ENCODE measurements at regions not wholly inside any gene's neighbourhood (a gene's known extent, or its start where the extent isn't known, plus 50 kb on each side); places are given as distances from the start of the nearest gene placed in this dataset.

GRCh38 chr13:84902243-84902642 is 897.0 kb downstream of the SLITRK6 start:
- Histone ChIP-seq H3K4me1 (ENCODE audit: control insufficient read depth, extremely low read depth, insufficient read depth, low read length) (no peaks in the 10 kb centered on the region), H3K27ac (ENCODE audit: insufficient read depth, low read length) (no peak overlapping the region), H3K4me2 (ENCODE audit: extremely low read depth, insufficient read depth, low read length) (no peak overlapping the region), H3K4me3 (replicated peaks in 1 of 4; ENCODE audit: control extremely low read depth in 1 of 4, insufficient read depth in 1 of 4, low read depth in 3 of 4, low read length in 4 of 4) (no peak overlapping the region), H4K20me1 (ENCODE audit: control insufficient read depth, extremely low read depth, insufficient read depth, low read length) (no peaks in the 10 kb centered on the region), H3K79me2 (ENCODE audit: control insufficient read depth, insufficient read depth, low read length) (no peaks in the 10 kb centered on the region), H3K9ac (ENCODE audit: insufficient read depth, low read length) (no peak overlapping the region), H3K36me3 (ENCODE audit: control insufficient read depth, insufficient read depth, low read length) (no peaks in the 10 kb centered on the region), H3K27me3 (ENCODE audit: control insufficient read depth, insufficient read depth, low read length) (no peaks in the 10 kb centered on the region), H3K9me3 (ENCODE audit: control insufficient read depth, insufficient read depth, low read depth, low read length) (no peaks in the 10 kb centered on the region), H2AFZ (ENCODE audit: low read length) (no peak overlapping the region)
- TF ChIP-seq CTCF (conservative IDR thresholded peaks at IDR 0.05 in 1 of 2, IDR thresholded peaks at IDR 0.05 in 1 of 2; ENCODE audit: low read depth in 1 of 2, low read length in 2 of 2): no peak
- no peak for TF ChIP-seq EZH2 (IDR thresholded peaks at IDR 0.05; ENCODE audit: low read length, missing control alignments)
- no peak for DNase-seq (ENCODE audit: low read depth in 2 of 2)

GRCh38 chr13:84896128-84896527 is 903.1 kb downstream of the SLITRK6 start:
- no peaks in the 10 kb centered on the region for H3K36me3 ChIP-seq (ENCODE audit: control insufficient read depth, insufficient read depth, low read length)
- peak; percentile 34 to 80 for DNase-seq (ENCODE audit: low read depth in 2 of 2)
- H3K27ac ChIP-seq (ENCODE audit: insufficient read depth, low read length): no peak overlapping the region
- H3K4me2 ChIP-seq (ENCODE audit: extremely low read depth, insufficient read depth, low read length): no peak overlapping the region
- H3K9me3 ChIP-seq (ENCODE audit: control insufficient read depth, insufficient read depth, low read depth, low read length): no peaks in the 10 kb centered on the region
- TF ChIP-seq EZH2 (IDR thresholded peaks at IDR 0.05; ENCODE audit: low read length, missing control alignments) (no peak), CTCF (conservative IDR thresholded peaks at IDR 0.05 in 1 of 2, IDR thresholded peaks at IDR 0.05 in 1 of 2; ENCODE audit: low read depth in 1 of 2, low read length in 2 of 2) (peak; percentile 52 to 59)
- H2AFZ ChIP-seq (ENCODE audit: low read length): no peak overlapping the region
- H3K4me3 ChIP-seq (replicated peaks in 1 of 4; ENCODE audit: control extremely low read depth in 1 of 4, insufficient read depth in 1 of 4, low read depth in 3 of 4, low read length in 4 of 4): no peak overlapping the region
- no peaks in the 10 kb centered on the region for H3K79me2 ChIP-seq (ENCODE audit: control insufficient read depth, insufficient read depth, low read length)
- no peak overlapping the region for H3K9ac ChIP-seq (ENCODE audit: insufficient read depth, low read length)
- no peaks in the 10 kb centered on the region for H3K27me3 ChIP-seq (ENCODE audit: control insufficient read depth, insufficient read depth, low read length)
- H3K4me1 ChIP-seq (ENCODE audit: control insufficient read depth, extremely low read depth, insufficient read depth, low read length): no peaks in the 10 kb centered on the region
- H4K20me1 ChIP-seq (ENCODE audit: control insufficient read depth, extremely low read depth, insufficient read depth, low read length): no peaks in the 10 kb centered on the region

- DNase-seq (ENCODE audit: low read depth in 2 of 2): no peak
- no peak overlapping the region for H3K4me3 ChIP-seq (replicated peaks in 1 of 4; ENCODE audit: control extremely low read depth in 1 of 4, insufficient read depth in 1 of 4, low read depth in 3 of 4, low read length in 4 of 4)
- TF ChIP-seq CTCF (conservative IDR thresholded peaks at IDR 0.05 in 1 of 2, IDR thresholded peaks at IDR 0.05 in 1 of 2; ENCODE audit: low read depth in 1 of 2, low read length in 2 of 2) (no peak), EZH2 (IDR thresholded peaks at IDR 0.05; ENCODE audit: low read length, missing control alignments) (no peak)
- H3K36me3 ChIP-seq (ENCODE audit: control insufficient read depth, insufficient read depth, low read length): no peaks in the 10 kb centered on the region
- no peak overlapping the region for H3K27ac ChIP-seq (ENCODE audit: insufficient read depth, low read length)
- no peaks in the 10 kb centered on the region for H3K79me2 ChIP-seq (ENCODE audit: control insufficient read depth, insufficient read depth, low read length)
- H3K9me3 ChIP-seq (ENCODE audit: control insufficient read depth, insufficient read depth, low read depth, low read length): no peaks in the 10 kb centered on the region
- H4K20me1 ChIP-seq (ENCODE audit: control insufficient read depth, extremely low read depth, insufficient read depth, low read length): no peaks in the 10 kb centered on the region
- no peaks in the 10 kb centered on the region for H3K27me3 ChIP-seq (ENCODE audit: control insufficient read depth, insufficient read depth, low read length)
- no peaks in the 10 kb centered on the region for H3K4me1 ChIP-seq (ENCODE audit: control insufficient read depth, extremely low read depth, insufficient read depth, low read length)
- no peak overlapping the region for H2AFZ ChIP-seq (ENCODE audit: low read length)
- no peak overlapping the region for H3K9ac ChIP-seq (ENCODE audit: insufficient read depth, low read length)
- H3K4me2 ChIP-seq (ENCODE audit: extremely low read depth, insufficient read depth, low read length): no peak overlapping the region
Observed at GRCh38 chr13:84894749-84895148, 904.5 kb downstream of the SLITRK6 start.
